ENCODE measurements at regions not wholly inside any gene's neighbourhood (a gene's known extent, or its start where the extent isn't known, plus 50 kb on each side); places are given as distances from the start of the nearest gene placed in this dataset.

DNA sequence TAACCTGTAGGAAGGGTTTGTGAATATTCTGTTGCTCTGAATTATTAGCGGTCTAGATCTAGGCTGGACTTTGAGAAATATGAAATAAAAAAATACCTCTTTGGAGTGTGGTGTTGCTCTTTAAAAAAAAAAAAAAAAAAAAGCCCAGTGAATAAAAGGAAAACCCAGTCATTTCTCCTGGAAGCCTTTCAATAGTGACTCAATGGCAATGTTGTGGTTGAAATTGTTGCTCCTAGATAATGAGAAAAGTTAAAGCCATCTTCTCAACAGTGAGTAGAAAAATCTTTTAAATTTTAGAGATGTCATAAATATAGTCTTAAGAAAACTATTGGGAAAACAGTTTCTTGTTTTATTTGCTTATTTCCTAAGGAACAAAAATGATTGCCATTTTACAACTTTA lies 135.3 kb downstream of the RFC3 start:
- no peak for DNase-seq (ENCODE audit: low read depth)

DNA sequence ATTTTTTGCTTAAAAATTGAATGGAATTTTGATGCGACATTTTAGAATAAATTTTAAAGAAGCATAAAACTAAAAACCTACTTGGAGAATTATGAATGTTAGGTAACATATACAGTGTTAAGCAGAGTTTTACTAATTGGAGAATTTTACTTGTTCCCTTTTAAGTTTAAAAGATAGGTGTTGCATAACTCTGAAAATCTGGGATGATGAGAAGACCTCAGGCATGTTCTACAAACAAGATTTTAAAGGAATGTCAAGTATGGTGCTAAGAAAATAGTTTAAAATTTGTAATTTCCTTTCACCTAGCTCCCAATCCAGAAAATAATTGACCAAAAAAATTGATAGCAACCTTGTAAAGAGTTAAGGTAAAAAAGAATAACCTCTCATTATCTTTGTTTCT lies 135.8 kb downstream of the RFC3 start:
- no peak for DNase-seq (ENCODE audit: low read depth)

- DNase-seq (ENCODE audit: low read depth): no peak
These were observed 138.4 kb downstream of the RFC3 start for GRCh38 chr13:33956346-33956745.

- no peak for DNase-seq (ENCODE audit: low read depth)
These were observed 139.6 kb downstream of the RFC3 start for GRCh38 chr13:33957497-33957905.

- no peak for DNase-seq (ENCODE audit: low read depth)
These were observed 141.0 kb downstream of the RFC3 start for GRCh38 chr13:33958964-33959363.

DNA sequence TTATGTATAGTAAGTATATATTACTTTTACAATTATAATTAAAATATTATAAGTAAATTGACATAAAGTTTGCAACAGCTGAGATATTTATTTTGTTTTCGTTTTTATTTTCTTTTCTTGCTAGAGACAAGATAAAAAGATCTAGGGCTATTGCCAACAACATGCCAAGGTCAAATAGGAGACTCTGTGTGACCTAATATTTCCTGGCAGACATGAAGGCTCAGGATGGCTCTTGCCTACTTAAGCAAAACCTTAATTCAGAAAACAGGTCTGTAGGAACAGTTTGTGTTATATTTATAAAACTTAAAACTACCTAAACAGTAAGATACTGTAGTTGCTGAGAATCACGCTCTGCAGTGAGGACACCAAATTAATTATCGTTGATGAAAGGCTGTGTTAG lies 145.2 kb downstream of the RFC3 start:
- DNase-seq (ENCODE audit: low read depth): no peak

GRCh38 chr13:33963895-33964294 lies 145.9 kb downstream of the RFC3 start:
- no peak for DNase-seq (ENCODE audit: low read depth)

DNA sequence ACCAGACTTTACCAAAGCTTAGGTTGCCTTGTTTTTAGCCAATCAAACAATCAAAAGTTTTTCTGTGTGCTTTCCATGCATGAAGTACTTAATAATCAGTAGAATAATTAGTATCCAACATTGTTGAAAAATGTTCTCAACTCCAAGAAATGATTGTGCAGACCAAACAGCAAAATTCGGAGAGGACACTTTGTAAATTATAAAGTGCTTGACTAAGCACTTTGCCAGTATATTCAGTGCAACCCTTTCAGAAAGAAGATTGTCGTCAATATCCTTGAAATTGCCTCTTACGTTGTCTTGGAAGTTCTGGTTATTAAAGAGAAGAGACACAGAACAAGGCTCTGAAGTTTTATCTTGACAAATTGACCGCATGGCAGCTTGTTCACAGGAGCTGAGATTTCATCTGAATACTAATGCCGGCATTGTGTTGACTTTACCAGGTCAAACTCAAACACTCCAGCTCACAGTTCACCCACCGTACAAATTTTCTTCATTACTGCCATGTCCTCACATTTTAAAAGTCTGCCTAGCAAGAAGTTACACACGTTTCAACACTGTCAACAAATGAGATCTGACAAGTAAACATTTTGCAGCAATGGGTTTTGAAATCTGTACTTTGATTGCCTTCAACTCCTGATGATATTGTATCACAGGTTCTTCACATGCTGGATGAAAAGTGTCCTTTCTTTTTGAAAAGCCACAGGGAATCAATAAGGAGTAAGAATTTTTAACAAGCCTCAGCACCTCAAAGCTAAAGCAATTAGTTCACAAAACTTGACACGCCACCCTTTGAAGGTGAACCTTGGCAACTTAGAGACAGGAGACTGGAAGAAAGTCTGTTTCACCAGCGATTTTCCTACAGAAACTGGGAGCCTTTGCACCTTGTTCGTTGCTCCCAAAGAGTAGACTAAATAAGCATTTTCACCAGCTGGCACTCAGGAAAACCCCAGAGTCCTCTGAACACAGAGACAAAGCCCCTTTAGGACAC lies 150.9 kb downstream of the RFC3 start:
- no peak for DNase-seq (ENCODE audit: low read depth)

DNA sequence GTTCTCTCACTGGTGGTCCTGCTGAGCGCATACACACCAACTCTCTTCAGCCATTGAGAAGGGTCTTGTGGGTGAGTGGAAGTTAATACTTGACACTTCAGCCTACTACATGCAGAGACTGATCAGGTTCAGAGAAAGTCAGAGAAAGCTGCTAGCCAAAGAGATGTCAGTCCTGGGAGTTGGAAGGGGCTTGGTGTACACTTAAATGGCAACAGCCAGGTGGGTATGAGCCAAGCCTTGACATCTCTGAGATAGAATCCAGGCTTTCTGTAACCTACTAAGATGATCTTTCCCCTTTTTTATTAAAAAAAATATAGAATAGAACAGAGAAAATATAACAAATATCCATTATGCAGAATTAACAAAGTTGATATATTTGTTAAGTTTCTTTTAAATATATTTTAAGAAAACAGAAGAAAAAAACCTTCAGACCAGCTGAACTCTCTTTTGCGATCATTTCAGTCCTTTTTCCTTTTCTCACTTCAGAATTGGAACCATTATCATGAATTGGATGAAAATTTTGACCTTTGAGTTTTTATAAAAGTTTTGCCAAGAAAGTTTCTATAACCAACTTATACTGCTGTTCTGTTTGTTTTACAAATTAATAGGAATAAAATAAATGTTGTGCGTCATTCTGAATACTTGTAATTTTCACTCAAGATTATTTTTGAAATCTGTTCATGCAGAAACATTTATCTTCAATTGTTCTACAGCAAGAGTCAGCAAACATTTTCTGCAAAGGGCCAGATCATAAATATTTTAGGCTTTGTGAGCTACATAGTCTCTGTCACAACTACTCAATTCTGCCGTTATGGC lies 153.0 kb downstream of the RFC3 start:
- DNase-seq (ENCODE audit: low read depth): no peak

DNA sequence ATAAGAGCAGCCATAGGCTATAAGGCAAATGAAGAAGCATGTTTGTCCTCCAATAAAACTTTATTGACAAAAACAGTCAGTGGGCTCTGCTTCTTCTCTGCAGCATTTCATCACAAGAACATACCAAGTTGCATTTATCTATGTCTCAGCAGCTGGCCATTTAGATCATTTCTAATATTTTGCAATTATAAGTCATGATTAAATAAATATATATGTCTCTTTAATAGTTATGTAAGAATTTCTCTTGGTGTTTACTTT lies 153.5 kb downstream of the RFC3 start:
- no peak for DNase-seq (ENCODE audit: low read depth)

- no peak for DNase-seq (ENCODE audit: low read depth)
These were observed 155.2 kb downstream of the RFC3 start for GRCh38 chr13:33973194-33973593.

DNA sequence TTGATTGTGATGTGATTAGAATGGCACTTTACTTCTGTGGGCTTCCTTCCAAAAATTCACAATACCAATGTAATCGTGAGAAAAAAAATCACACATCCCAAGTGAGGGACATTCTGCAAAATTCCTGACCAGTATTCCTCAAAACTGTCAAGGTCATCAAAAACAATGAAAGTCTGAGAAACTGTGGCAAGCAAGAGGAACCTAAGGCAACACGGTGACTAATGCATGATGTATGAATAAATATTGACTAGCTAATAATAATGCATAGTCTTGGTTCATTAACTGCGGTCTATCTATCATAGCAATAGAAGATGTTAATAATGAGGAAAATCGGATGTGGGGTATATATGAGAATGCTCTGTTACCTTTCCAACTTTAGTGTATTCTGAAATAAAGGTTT lies 159.0 kb downstream of the RFC3 start:
- DNase-seq (ENCODE audit: low read depth): no peak

- DNase-seq (ENCODE audit: low read depth): no peak
These were observed 160.7 kb downstream of the RFC3 start for GRCh38 chr13:33978653-33979052.

DNA sequence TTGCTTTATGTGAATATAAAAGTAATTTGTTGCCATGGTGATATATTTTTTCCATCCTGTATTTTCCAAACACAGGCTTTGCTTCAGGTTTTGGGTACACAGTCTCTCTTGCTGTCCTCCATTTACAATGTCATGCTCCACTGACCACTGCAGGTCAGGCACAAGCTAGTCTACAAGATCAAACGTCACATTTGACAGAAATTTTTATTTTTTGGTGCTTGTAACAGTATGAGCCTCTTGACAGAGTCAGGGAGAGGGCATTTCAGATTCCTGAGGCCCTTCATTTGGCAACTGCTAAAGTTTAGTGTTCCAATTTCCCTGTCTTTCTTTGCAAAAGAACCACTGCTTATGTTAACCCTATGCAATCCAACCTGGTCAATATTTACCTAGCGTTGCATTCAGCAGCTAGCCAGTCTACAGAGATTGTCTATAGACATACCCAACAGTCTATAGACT lies 175.0 kb downstream of the RFC3 start:
- DNase-seq (ENCODE audit: low read depth): no peak

- no peak for DNase-seq (ENCODE audit: low read depth)
These were observed 176.2 kb downstream of the RFC3 start for GRCh38 chr13:33994198-33994597.

DNA sequence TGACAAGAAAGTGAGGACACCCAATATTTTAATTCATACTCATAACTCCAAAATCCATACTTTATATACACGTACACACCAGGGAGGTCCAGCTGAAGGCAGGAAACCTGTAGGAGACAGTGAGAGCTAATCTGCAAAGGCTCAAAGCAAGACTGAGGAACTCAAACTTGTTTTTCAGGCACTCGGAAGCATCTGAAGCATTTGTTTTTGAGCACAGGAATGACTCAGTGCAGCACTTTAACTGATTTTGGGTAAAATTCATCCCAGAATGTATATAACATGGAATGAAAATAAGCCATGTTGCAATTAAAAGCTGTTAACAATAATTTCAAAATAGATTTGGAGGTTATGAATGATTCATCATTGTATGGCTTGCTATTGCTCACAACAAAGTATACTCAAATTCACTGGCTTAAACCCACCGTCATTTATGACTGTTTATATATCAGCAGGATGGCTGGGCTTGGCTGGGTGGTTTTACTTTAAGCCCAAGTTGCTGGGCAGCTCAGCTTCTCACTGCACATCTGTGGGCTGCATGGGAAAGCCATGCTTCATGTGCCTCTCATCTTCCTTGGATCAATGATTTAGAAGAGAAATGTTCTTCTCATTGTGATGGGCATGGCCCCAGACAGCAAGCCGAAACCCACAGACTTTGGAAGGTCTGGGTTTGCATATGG lies 177.0 kb downstream of the RFC3 start:
- DNase-seq (ENCODE audit: low read depth): no peak

- DNase-seq (ENCODE audit: low read depth): no peak
These were observed 178.7 kb downstream of the RFC3 start for GRCh38 chr13:33996636-33997035.

GRCh38 chr13:33997574-33997973 lies 179.6 kb downstream of the RFC3 start:
- no peak for DNase-seq (ENCODE audit: low read depth)

GRCh38 chr13:33999811-34000605 lies 182.1 kb downstream of the RFC3 start:
- no peak for DNase-seq (ENCODE audit: low read depth)

DNA sequence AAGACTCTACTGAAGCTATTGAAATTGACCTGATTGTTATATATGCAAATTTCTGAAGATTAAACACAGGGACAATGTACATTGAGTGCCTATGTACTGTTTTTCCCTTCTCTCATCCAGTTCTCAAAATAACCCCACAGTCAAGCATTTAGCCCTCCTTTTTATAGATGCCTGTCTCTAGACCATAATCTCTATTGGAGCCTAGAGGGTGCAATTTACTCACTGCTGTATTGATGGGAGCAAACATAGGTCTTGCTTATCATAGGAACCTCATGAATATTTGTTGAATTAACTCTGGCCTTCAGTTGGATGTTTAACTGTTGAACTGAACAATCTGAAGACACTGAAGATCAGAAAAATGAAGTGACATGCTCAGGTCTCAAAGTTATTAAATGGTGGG lies 183.0 kb downstream of the RFC3 start:
- no peak for DNase-seq (ENCODE audit: low read depth)

- no peak for DNase-seq (ENCODE audit: low read depth)
These were observed 183.4 kb downstream of the RFC3 start for GRCh38 chr13:34001389-34001788.

DNA sequence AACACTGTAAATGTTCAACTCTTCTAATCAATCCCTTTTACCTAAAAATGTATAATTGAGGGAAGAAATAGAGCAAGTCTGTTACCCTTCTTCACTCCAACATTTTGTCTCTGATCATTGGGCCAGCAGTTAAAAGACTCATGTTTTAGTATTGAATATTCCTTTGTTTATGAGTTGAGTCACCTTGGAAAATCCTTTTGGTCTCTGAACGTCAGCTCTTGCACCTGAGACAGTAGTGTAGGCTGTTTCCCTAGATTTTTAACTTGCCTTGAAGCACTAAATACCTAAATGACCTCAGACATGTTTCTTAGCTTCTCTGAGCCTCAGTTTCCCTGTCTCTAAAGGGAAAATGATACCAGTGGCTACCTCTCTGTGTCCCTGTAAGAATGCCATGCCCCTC lies 184.2 kb downstream of the RFC3 start:
- DNase-seq (ENCODE audit: low read depth): no peak

All from fibroblast of the conjunctiva (primary cell).